GM23338 (cell line): ENCODE measurements at regions not wholly inside any gene's neighbourhood (a gene's known extent, or its start where the extent isn't known, plus 50 kb on each side); places are given as distances from the start of the nearest gene placed in this dataset.

Experiments used
- ATAC-seq: fragments of 200-7000 bp; cut with Tn5 transposase; 3 replicates; pipeline ENCODE4 v1.9.1; 2020
- DNase-seq: peaks from one replicate; pipeline ENCODE4 v3.0.0-alpha.2; 2015; ENCODE audit warnings: low spot score
- H2AFZ ChIP-seq: fragments of 200-600 bp; sonication (generic); 2 replicates; pipeline ENCODE4 v1.8.0; 2016; ENCODE audit warnings: antibody characterized with exemption, mild to moderate bottlenecking, moderate library complexity
- H3F3A ChIP-seq: fragments of 200-600 bp; sonication (generic); replicated peaks from 2 replicates; pipeline ENCODE4 v1.8.0; 2017; ENCODE audit warnings: antibody characterized with exemption, mixed run types, low read depth
- H3K27ac ChIP-seq: fragments of 200-600 bp; sonication (generic); 2 replicates; pipeline ENCODE4 v1.6.1; 2016; ENCODE audit warnings: low read depth
- H3K27me3 ChIP-seq: fragments of 200-600 bp; sonication (generic); 2 replicates; pipeline ENCODE4 v1.8.0; 2016; ENCODE audit warnings: mild to moderate bottlenecking, mixed run types, moderate library complexity; ENCODE audit not compliant: insufficient read depth
- H3K36me3 ChIP-seq: fragments of 200-600 bp; sonication (generic); 2 replicates; pipeline ENCODE4 v1.8.0; 2016; ENCODE audit warnings: mild to moderate bottlenecking; ENCODE audit not compliant: insufficient read depth
- H3K4me1 ChIP-seq: fragments of 200-600 bp; sonication (generic); 2 replicates; pipeline ENCODE4 v1.8.0; 2016; ENCODE audit warnings: mild to moderate bottlenecking, moderate library complexity; ENCODE audit not compliant: insufficient read depth
- H3K4me2 ChIP-seq: fragments of 200-600 bp; sonication (generic); 2 replicates; pipeline ENCODE4 v1.7.1; 2017; ENCODE audit warnings: mixed run types
- H3K4me3 ChIP-seq: fragments of 200-600 bp; sonication (generic); 2 replicates; pipeline ENCODE4 v1.6.1; 2016; ENCODE audit warnings: mixed run types
- H3K79me2 ChIP-seq: fragments of 200-600 bp; sonication (generic); replicated peaks from 2 replicates; pipeline ENCODE4 v1.8.0; 2017; ENCODE audit warnings: mild to moderate bottlenecking; ENCODE audit not compliant: insufficient read depth
- H3K9me2 ChIP-seq: fragments of 200-600 bp; sonication (generic); 2 replicates; pipeline ENCODE4 v1.8.0; 2017; ENCODE audit not compliant: insufficient read depth
- H4K20me1 ChIP-seq: fragments of 200-600 bp; sonication (generic); replicated peaks from 2 replicates; pipeline ENCODE4 v1.8.0; 2017; ENCODE audit warnings: mild to moderate bottlenecking; ENCODE audit not compliant: insufficient read depth
- H3K27ac Mint-ChIP-seq: 2 replicates; pipeline ENCODE4 v1.8.0; 2020; ENCODE audit warnings: inconsistent platforms, mild to moderate bottlenecking, moderate library complexity, mixed read lengths
- H3K27me3 Mint-ChIP-seq: 3 replicates; pipeline ENCODE4 v1.8.0; 2022; ENCODE audit warnings: low read depth, mild to moderate bottlenecking, moderate library complexity, mixed read lengths, inconsistent platforms; ENCODE audit not compliant: insufficient read depth, poor library complexity
- H3K36me3 Mint-ChIP-seq: 3 replicates; pipeline ENCODE4 v1.8.0; 2021; ENCODE audit warnings: low read depth, mild to moderate bottlenecking, inconsistent platforms, moderate library complexity, mixed read lengths
- H3K4me1 Mint-ChIP-seq: 3 replicates; pipeline ENCODE4 v1.8.0; 2020; ENCODE audit warnings: mild to moderate bottlenecking, inconsistent platforms, mixed read lengths
- H3K4me3 Mint-ChIP-seq: 3 replicates; pipeline ENCODE4 v1.8.0; 2021; ENCODE audit warnings: moderate library complexity, mild to moderate bottlenecking, inconsistent platforms, mixed read lengths
- H3K9me3 Mint-ChIP-seq: 3 replicates; pipeline ENCODE4 v1.8.0; 2020; ENCODE audit warnings: moderate library complexity, mild to moderate bottlenecking, inconsistent platforms, mixed read lengths
- CTCF ChIP-seq, 2 experiments: fragments of 200-600 bp in 1 of 2; sonication (generic) in 1 of 2; conservative IDR thresholded peaks; 2 replicates each; pipeline versions ENCODE4 v1.5.1 to v1.6.1; 2016 to 2017; ENCODE audit warnings: antibody characterized with exemption in 2 of 2, low read depth in 2 of 2, mild to moderate bottlenecking in 2 of 2, moderate library complexity in 1 of 2
- EZH2 ChIP-seq: fragments of 200-600 bp; sonication (generic); IDR thresholded peaks from one replicate; pipeline ENCODE4 v1.8.0; 2017; ENCODE audit warnings: antibody characterized with exemption, mild to moderate bottlenecking, low read depth; ENCODE audit not compliant: unreplicated experiment
- ZNF462 ChIP-seq: fragments of 250-450 bp; sonication (Bioruptor Pico); IDR thresholded peaks from 2 replicates; pipeline ENCODE4 v1.5.0; 2020; ENCODE audit warnings: mild to moderate bottlenecking, moderate library complexity

- TF ChIP-seq ZNF462, result no peak
- TF ChIP-seq EZH2, result no peak
Measured at GRCh38 chr11:41826085-41826484, 366.6 kb upstream of the LRRC4C start (continued).

GRCh38 chr11:41836431-41836830 lies 377.0 kb upstream of the LRRC4C start:
- no peaks in the 10 kb centered on the region for H4K20me1 ChIP-seq
- H3K36me3 ChIP-seq, result no peaks in the 10 kb centered on the region
- H3K79me2 ChIP-seq, result no peaks in the 10 kb centered on the region
- no peaks in the 10 kb centered on the region for H3K4me1 Mint-ChIP-seq
- H3K9me3 Mint-ChIP-seq, result peaks cover 25% of the 10 kb centered on the region
- ATAC-seq, result no peak
- no peaks in the 10 kb centered on the region for H3K4me1 ChIP-seq
- no peak overlapping the region for H3K4me3 Mint-ChIP-seq
- DNase-seq, result no peak
- H3K36me3 Mint-ChIP-seq, result peaks cover under 1% of the 10 kb centered on the region; the same call in 2 of the 3 replicates
- no peak overlapping the region for H3K4me3 ChIP-seq
- no peaks in the 10 kb centered on the region for H3K27me3 ChIP-seq
- H3K27ac Mint-ChIP-seq, result no peak overlapping the region
- H3K27me3 Mint-ChIP-seq, result no peaks in the 10 kb centered on the region
- no peak overlapping the region for H3K27ac ChIP-seq
- no peaks in the 10 kb centered on the region for H3F3A ChIP-seq
- no peak overlapping the region for H3K4me2 ChIP-seq
- no peaks in the 10 kb centered on the region for H3K9me2 ChIP-seq
- no peak overlapping the region for H2AFZ ChIP-seq
- TF ChIP-seq ZNF462 (no peak), CTCF (conservative IDR thresholded peaks at IDR 0.05; ENCODE audit: low read depth in 2 of 2) (no peak)
